AG10803 (cell line): ENCODE measurements at regions not wholly inside any gene's neighbourhood (a gene's known extent, or its start where the extent isn't known, plus 50 kb on each side); places are given as distances from the start of the nearest gene placed in this dataset.
A peak's percentile ranks its signal among the peaks of the same experiment; 100 is the strongest.

Source experiments
- DNase-seq: peaks from one replicate; pipeline ENCODE4 v3.0.0; 2010; ENCODE audit warnings: low read depth
- H3K4me3 ChIP-seq: 2 replicates; pipeline ENCODE4 v1.5.1; 2011; ENCODE audit warnings: mild to moderate bottlenecking, low read length, control low read depth
- CTCF ChIP-seq: conservative IDR thresholded peaks from 2 replicates; pipeline ENCODE4 v1.5.1; 2011; ENCODE audit warnings: mild to moderate bottlenecking, low read length, control low read depth, inconsistent platforms

- no peak for TF ChIP-seq CTCF
- DNase-seq, result no peak
- H3K4me3 ChIP-seq, result no peak overlapping the region
These were observed 104.6 kb upstream of the SLC14A2 start for GRCh38 chr18:45510656-45511055.

GRCh38 chr18:45512363-45512953 is 102.8 kb upstream of the SLC14A2 start:
- no peak for DNase-seq
- no peak overlapping the region for H3K4me3 ChIP-seq
- TF ChIP-seq CTCF, result no peak

GRCh38 chr18:45517181-45517741 is 98.0 kb upstream of the SLC14A2 start:
- no peak overlapping the region for H3K4me3 ChIP-seq
- peak; percentile 79 for DNase-seq
- TF ChIP-seq CTCF, result no peak

- TF ChIP-seq CTCF, result no peak
- no peak overlapping the region for H3K4me3 ChIP-seq
- DNase-seq, result no peak
These were observed 96.7 kb upstream of the SLC14A2 start for GRCh38 chr18:45518311-45519155.

GRCh38 chr18:45519411-45520280 is 95.6 kb upstream of the SLC14A2 start:
- peak; percentile 60 for DNase-seq

GRCh38 chr18:45521136-45521535 is 94.1 kb upstream of the SLC14A2 start:
- no peak for TF ChIP-seq CTCF
- DNase-seq, result peak; percentile 93
- no peak overlapping the region for H3K4me3 ChIP-seq

More at GRCh38 chr18:45519411-45520280, 95.6 kb upstream of the SLC14A2 start:
- no peak overlapping the region for H3K4me3 ChIP-seq
- TF ChIP-seq CTCF, result no peak
